Fibroblast of skin of scalp (primary cell): ENCODE measurements at regions not wholly inside any gene's neighbourhood (a gene's known extent, or its start where the extent isn't known, plus 50 kb on each side); places are given as distances from the start of the nearest gene placed in this dataset.
A peak's percentile ranks its signal among the peaks of the same experiment; 100 is the strongest.
"Not testable (repeated sequence)": the region's sequence is repeated elsewhere in the genome, so short reads cannot be mapped to it uniquely, and the experiment has no call there.

ENCODE experiments used
- DNase-seq: peaks from one replicate; pipeline ENCODE4 v3.0.0-alpha.2; 2013

DNA sequence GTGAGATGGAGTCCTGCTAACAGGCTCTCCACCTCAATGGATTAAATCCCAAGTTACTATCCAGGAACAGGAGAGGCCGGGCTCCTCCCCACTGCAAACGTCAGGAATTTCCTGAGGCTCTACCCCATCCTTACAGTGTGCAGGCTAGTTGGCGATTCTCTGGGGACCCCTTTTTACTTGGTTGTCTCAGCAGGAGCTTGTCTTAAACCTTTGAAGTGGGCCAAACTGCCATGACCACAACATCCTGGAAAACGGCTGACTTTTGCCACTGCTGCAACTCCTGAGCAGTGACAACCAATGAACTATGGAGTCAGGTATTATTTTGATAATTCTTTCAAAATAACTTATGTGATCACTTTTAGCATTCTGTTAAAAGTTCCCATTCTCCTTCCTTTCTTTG, 440.9 kb upstream of the CCDC54 start:
- no peak for DNase-seq

GRCh38 chr3:106942051-106942450, 435.2 kb upstream of the CCDC54 start:
- DNase-seq = no peak

DNA sequence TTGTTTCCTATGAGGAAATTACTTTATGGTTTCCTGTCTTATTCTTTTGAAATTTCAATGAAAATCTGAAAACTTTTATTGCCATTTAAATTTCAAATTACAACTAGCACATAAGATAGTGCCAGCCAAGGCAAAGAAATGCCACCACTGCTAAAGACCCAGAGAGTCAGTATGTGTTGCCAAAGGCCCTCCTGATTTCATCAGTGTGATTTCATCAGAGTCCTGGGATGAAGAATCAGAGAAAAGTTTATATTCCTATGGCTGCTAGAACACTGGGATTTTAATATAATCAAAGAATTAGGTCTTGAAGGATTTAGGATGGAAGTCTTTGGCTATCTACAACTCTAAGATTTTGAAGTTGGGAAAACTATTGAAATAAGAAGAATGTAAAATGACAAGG, 434.2 kb upstream of the CCDC54 start:
- DNase-seq = no peak

GRCh38 chr3:106945435-106945834, 431.8 kb upstream of the CCDC54 start:
- peak; percentile 49 for DNase-seq

- DNase-seq = no peak
Observed at GRCh38 chr3:106946866-106947265, 430.4 kb upstream of the CCDC54 start.

DNA sequence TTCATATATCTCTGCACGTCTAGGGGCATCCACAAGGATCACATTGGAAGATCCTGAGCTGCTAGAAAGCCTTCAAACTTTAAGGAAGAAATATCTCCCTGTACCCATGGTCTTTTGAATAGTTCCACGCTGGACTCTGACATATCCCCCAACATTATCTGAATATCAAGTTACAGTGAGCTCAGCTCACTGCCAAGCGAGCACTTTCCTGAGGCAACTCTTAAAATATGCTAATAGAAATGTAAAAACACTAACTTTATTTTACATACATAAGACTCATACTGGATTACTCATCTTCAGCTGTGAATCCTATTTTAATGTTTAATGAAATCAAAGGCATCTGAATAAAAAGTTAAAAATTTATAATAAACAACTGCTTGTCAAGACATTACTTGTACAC, 420.2 kb upstream of the CCDC54 start:
- DNase-seq = peak; percentile 71

- no peak for DNase-seq
Observed at GRCh38 chr3:106962993-106963392, 414.2 kb upstream of the CCDC54 start.

GRCh38 chr3:106963442-106963841, 413.8 kb upstream of the CCDC54 start:
- DNase-seq = peak; percentile 37

DNA sequence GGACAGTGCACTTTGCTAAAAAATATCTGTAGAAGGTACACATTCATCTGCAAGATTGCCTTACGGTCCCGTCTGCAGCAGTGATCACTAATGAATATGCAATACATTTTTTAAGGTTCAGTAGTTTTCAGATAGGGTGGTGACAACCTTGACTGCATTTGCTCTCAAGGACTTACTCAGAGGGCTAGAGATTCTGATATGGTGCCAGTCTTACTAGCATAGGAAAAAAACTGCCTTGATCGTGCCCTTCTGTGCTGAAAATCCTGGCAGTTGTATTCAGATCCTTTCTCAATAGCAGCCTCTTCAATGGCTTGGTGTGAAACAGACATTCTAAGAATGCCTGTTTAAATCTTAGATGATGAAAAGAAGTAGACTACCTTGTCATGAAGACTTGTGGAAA, 411.9 kb upstream of the CCDC54 start:
- DNase-seq = no peak

- no peak for DNase-seq
Observed at GRCh38 chr3:106969596-106969995, 407.6 kb upstream of the CCDC54 start.

DNA sequence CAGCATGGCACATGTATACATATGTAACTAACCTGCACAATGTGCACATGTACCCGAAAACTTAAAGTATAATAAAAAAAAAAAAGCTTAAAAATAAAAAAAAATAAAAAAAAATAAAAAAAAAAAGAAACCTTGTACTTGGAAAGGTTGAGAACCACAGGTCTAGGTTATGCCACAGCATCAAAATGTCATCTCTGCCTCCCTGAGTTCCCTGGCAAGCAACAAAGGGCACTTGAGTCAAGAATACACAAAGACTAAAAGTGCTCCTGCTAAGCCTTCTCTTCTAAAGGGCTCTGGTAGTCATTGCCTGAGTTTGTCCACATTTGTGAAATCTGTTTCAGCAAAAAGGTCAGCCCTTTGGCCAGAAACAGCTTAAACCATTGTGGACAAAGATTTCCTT, 395.8 kb upstream of the CCDC54 start:
- no peak for DNase-seq

GRCh38 chr3:106985721-106986120, 391.5 kb upstream of the CCDC54 start:
- DNase-seq = peak; percentile 29

- DNase-seq = not testable (repeated sequence)
Observed at GRCh38 chr3:106998841-106999682, 378.2 kb upstream of the CCDC54 start.

DNA sequence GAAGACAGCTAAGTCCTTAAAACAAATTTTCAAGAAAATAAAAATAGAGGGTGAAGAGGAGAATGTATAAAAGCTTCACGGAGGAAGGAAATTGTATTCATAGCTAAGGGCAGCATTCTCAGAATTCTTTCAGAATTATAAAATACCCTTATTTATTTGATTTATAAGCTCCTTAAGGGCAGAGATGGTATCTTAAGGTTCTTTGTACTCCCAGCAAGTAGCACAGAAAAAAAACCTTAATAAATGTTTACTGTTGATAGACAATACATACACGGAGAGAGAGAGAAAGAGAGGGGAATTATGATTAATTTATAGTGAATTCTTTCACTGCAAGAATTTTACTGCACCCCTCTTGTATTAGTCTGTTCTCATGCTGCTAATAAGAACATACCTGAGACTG, 375.6 kb upstream of the CCDC54 start:
- DNase-seq = peak; percentile 33

DNA sequence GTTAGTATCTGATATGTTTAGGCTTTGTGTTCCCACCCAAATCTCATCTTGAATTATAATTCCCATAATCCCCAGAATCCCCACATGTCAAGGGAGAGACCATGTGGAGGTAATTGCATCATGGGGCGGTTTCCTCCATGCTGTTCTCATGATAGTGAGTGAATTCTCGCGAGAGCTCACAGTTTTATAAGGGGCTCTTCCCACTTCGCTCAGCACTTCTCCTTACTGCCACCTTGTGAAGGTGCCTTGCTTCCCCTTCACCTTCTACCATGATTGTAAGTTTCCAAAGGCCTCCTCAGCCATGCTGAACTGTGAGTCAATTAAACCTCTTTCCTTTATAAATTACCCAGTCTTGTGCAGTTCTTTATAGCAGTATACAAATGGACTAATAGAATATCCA, 371.9 kb upstream of the CCDC54 start:
- DNase-seq = not testable (repeated sequence)

DNA sequence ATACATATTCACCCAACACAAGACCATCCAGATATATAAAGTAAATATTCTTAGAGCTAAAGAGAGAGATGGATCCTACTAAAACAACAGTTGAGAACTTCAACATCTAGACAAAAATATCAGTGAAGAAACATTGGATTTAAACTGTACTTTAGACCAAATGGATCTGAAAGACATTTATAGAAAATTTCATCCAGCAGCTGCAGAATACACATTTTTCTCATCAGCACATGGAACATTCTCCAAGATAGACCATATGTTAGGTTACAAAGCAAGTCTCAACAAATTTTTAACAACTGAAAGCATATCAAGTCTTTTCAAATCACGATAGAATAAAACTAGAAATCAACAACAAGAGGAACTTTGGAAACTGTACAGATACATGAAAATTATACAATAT, 369.0 kb upstream of the CCDC54 start:
- no peak for DNase-seq

DNA sequence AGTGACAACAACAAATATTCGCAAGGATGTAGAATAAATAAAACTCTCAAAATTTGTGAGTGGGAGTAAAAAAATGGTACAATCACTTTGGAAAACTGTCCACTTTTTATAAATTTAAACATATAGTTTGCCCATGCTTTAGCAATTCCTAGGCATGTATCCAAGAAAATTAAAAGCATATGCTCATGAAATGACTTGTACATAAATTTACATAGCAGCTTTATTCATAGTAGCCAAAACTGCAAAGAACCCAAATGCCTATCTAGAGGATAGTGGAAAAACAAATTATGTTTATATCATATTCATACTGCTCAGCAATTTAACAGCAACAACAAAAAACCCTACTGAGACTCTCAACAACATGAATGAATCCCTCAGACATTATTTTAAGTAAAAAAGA, 363.6 kb upstream of the CCDC54 start:
- peak; percentile 58 for DNase-seq

- peak; percentile 2 for DNase-seq
Observed at GRCh38 chr3:107024551-107025026, 352.6 kb upstream of the CCDC54 start.

DNA sequence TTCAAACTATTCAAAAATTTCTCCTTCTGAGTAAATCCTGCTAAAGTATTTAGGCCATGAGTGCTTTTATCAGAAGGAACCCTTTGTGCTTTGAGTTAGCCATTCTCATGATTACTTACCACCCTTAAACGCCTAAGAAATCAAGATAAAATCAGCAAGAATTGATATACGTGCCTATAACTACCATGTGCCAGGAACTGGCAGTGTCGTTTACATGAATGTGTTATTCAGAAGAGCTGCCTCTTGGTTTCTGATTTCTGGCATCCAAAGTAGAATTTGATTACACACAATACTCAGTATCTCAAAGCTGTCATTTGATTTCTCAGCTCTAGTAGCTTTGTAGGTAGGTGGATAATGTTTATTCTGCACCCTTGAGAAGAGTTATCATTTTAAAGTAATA, 351.3 kb upstream of the CCDC54 start:
- no peak for DNase-seq

DNA sequence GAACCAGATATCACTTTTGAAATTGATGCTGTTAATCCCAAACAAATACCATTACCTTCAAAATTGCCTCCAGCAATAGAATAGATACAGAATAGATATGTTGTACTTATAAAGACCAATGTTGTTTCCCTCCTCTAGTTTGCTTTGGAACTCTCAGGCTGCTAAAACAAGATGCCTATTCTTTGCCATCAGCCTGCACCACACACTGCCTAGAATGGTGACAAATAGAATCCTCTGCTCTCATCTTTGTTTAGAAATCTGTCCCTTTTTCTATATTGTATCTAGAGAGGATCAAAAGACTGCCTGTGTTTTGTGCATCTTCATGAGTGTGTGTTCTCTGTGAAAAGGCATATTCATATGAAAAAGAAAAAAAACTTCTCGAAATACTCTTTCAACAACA, 349.2 kb upstream of the CCDC54 start:
- DNase-seq = no peak

- DNase-seq = no peak
Observed at GRCh38 chr3:107028626-107029025, 348.6 kb upstream of the CCDC54 start.

- DNase-seq = no peak
Observed at GRCh38 chr3:107032111-107032510, 345.1 kb upstream of the CCDC54 start.

GRCh38 chr3:107034142-107034541, 343.1 kb upstream of the CCDC54 start:
- no peak for DNase-seq

GRCh38 chr3:107035176-107035575, 342.1 kb upstream of the CCDC54 start:
- DNase-seq = no peak

DNA sequence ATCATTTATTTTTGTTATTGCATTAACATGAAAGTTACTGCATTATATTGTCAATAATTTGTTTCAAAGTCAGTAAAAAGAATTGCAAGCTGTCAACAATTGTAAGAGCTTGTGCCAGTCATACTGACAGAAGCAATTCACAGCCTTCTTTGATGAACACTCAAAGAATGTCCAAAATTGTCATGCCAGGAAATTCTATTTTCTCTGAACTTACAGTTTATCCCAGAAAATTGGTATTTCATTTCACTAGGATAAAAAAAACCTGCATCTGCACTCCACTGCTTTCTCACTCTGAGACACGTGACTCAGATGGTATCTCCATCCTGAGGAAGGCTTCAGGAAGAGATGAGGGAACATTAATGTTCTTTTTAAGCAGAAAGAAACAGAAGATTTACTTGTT, 332.6 kb upstream of the CCDC54 start:
- DNase-seq = no peak
